Panc1 (cell line): ENCODE measurements at regions not wholly inside any gene's neighbourhood (a gene's known extent, or its start where the extent isn't known, plus 50 kb on each side); places are given as distances from the start of the nearest gene placed in this dataset.

Experiments
- ATAC-seq: fragments of 200-7000 bp; cut with Tn5 transposase; 2 replicates; pipeline ENCODE4 v1.9.1; 2020; ENCODE audit warnings: mild to moderate bottlenecking, moderate library complexity
- BruUV-seq: library from RNA; stranded (reverse); fragments of 400-500 nt; replicated peaks from 2 replicates; lab custom pipeline; 2021; lab: Mats Ljungman, UMichigan
- CTCF ChIA-PET: fragments of 300-600 bp; sonication (Branson Sonifier 250); formaldehyde crosslinking; loops from one replicate; lab custom pipeline; 2022; ENCODE audit warnings: antibody characterized with exemption; lab: Charles Lee
- POLR2A ChIA-PET: fragments of 300-600 bp; sonication (Branson Sonifier 250); formaldehyde crosslinking; loops from one replicate; lab custom pipeline; 2022; ENCODE audit warnings: antibody characterized with exemption; lab: Charles Lee
- DNase-seq: peaks from one replicate; pipeline ENCODE4 v3.0.0-alpha.2; 2010; ENCODE audit warnings: low read depth, low spot score
- H3K27ac ChIP-seq: 2 replicates; pipeline ENCODE4 v1.5.1; 2011; ENCODE audit warnings: mild to moderate bottlenecking, low read length, inconsistent platforms
- H3K27me3 ChIP-seq: fragments of 200-500 bp; sonication (Bioruptor generic); 2 replicates; pipeline ENCODE4 v1.6.0; 2014; ENCODE audit warnings: low read length, inconsistent platforms; ENCODE audit not compliant: control insufficient read depth, insufficient read depth
- H3K36me3 ChIP-seq: fragments of 200-500 bp; sonication (Bioruptor generic); 2 replicates; pipeline ENCODE4 v1.5.1; 2014; ENCODE audit warnings: inconsistent platforms, mild to moderate bottlenecking, low read length, moderate library complexity; ENCODE audit not compliant: control insufficient read depth, insufficient read depth
- H3K4me1 ChIP-seq: 2 replicates; pipeline ENCODE4 v1.5.1; 2011; ENCODE audit warnings: inconsistent platforms, mild to moderate bottlenecking, low read length, moderate library complexity; ENCODE audit not compliant: control insufficient read depth, insufficient read depth
- H3K4me3 ChIP-seq, 2 experiments: 2 replicates each; pipeline ENCODE4 v1.5.1; 2011 to 2012; ENCODE audit warnings: low read depth in 2 of 2, low read length in 2 of 2, mild to moderate bottlenecking in 2 of 2, inconsistent platforms in 1 of 2, moderate library complexity in 1 of 2
- H3K9me3 ChIP-seq: fragments of 200-500 bp; sonication (Bioruptor generic); 2 replicates; pipeline ENCODE4 v1.5.1; 2014; ENCODE audit warnings: low read depth, mild to moderate bottlenecking, inconsistent platforms, low read length, moderate library complexity; ENCODE audit not compliant: control insufficient read depth, insufficient read depth
- CTCF ChIP-seq: fragments of 450-650 bp; IDR thresholded peaks from 2 replicates; pipeline ENCODE4 v1.5.1; 2017; ENCODE audit warnings: mild to moderate bottlenecking
- POLR2AphosphoS5 ChIP-seq: IDR thresholded peaks from 2 replicates; pipeline ENCODE4 v1.6.1; 2012; ENCODE audit warnings: mild to moderate bottlenecking, low read depth, low read length, moderate library complexity
- REST ChIP-seq, 2 experiments: IDR thresholded peaks; 2 replicates each; pipeline ENCODE4 v1.6.1; 2011 to 2012; ENCODE audit warnings: low read depth in 2 of 2, control low read depth in 1 of 2, low read length in 1 of 2, mild to moderate bottlenecking in 1 of 2, moderate library complexity in 1 of 2; ENCODE audit not compliant: insufficient read depth in 1 of 2
- SIN3A ChIP-seq: IDR thresholded peaks from 2 replicates; pipeline ENCODE4 v1.6.1; 2012; ENCODE audit warnings: low read depth, mild to moderate bottlenecking, low read length, moderate library complexity, borderline replicate concordance; ENCODE audit not compliant: insufficient read depth
- TCF7L2 ChIP-seq: IDR thresholded peaks from 2 replicates; pipeline ENCODE4 v1.6.1; 2011; ENCODE audit warnings: mild to moderate bottlenecking, low read depth, low read length, inconsistent platforms
- in situ Hi-C: cut with HindIII; loops from 2 replicates; pipeline ENCODE4 v1.10.0; 2016; ENCODE audit warnings: low sequenced_read_pairs, low pct_unique_long_range_greater_than_20kb
- intact Hi-C: fragments of 100-400 bp; cut with micrococcal nuclease; formaldehyde crosslinking; loops from one replicate; pipeline ENCODE4 v1.10.0; 2022; ENCODE audit not compliant: unreplicated experiment

- ChIA-PET POLR2A (no interaction called here), CTCF (no interaction called here)
- Histone ChIP-seq H3K9me3 (no peaks in the 10 kb centered on the region), H3K4me1 (no peaks in the 10 kb centered on the region), H3K27ac (no peak overlapping the region), H3K27me3 (no peaks in the 10 kb centered on the region), H3K4me3 (no peak overlapping the region), H3K36me3 (no peaks in the 10 kb centered on the region)
- intact Hi-C loops (no loop called here), in situ Hi-C loops (no loop called here)
- BruUV-seq = no TSS peak
- DNase-seq (no peak), ATAC-seq (no peak)
- TF ChIP-seq POLR2AphosphoS5 (no peak), CTCF (peak; percentile 39), TCF7L2 (no peak), SIN3A (no peak), REST (IDR thresholded peaks at IDR 0.05; ENCODE audit: insufficient read depth in 1 of 2, low read depth in 2 of 2, low read length in 1 of 2) (no peak)
Measured at GRCh38 chr6:67694127-67694526, 941.0 kb upstream of the ADGRB3 start.

- Histone ChIP-seq H3K4me1 (no peaks in the 10 kb centered on the region), H3K9me3 (peaks cover 3% of the 10 kb centered on the region; the same call in 1 of the 2 replicates), H3K27ac (no peak overlapping the region), H3K27me3 (no peaks in the 10 kb centered on the region), H3K36me3 (no peaks in the 10 kb centered on the region), H3K4me3 (no peak overlapping the region)
- intact Hi-C loops = no loop called here
- TF ChIP-seq POLR2AphosphoS5 (no peak), SIN3A (no peak), REST (IDR thresholded peaks at IDR 0.05; ENCODE audit: insufficient read depth in 1 of 2, low read depth in 2 of 2, low read length in 1 of 2) (no peak), TCF7L2 (no peak), CTCF (no peak)
- BruUV-seq = no TSS peak
- ChIA-PET CTCF (no interaction called here), POLR2A (no interaction called here)
- in situ Hi-C loops = no loop called here
- no peak for ATAC-seq
- no peak for DNase-seq
Measured at GRCh38 chr6:67689329-67689728, 945.8 kb upstream of the ADGRB3 start.
